Neural cell (in vitro differentiated cells): ENCODE measurements at regions not wholly inside any gene's neighbourhood (a gene's known extent, or its start where the extent isn't known, plus 50 kb on each side); places are given as distances from the start of the nearest gene placed in this dataset.

Experiments used
- CTCF ChIP-seq: fragments of 450-650 bp; IDR thresholded peaks from 2 replicates; pipeline ENCODE4 v1.5.1; 2014; ENCODE audit warnings: antibody characterized with exemption, mild to moderate bottlenecking, moderate library complexity; ENCODE audit not compliant: poor library complexity, severe bottlenecking
- EP300 ChIP-seq: fragments of 450-650 bp; conservative IDR thresholded peaks from 2 replicates; pipeline ENCODE4 v1.6.1; 2014; ENCODE audit warnings: antibody characterized with exemption, mild to moderate bottlenecking, moderate library complexity; ENCODE audit not compliant: poor library complexity, severe bottlenecking
- EZH2 ChIP-seq: fragments of 200-600, 300-800 bp; shearing (Covaris generic), sonication (generic); IDR thresholded peaks from 2 replicates; pipeline ENCODE4 v1.6.1; 2014; ENCODE audit warnings: antibody characterized with exemption, low read length, borderline replicate concordance, mild to moderate bottlenecking; ENCODE audit not compliant: insufficient read depth, poor library complexity, severe bottlenecking
- MXI1 ChIP-seq: fragments of 450-650 bp; conservative IDR thresholded peaks from 2 replicates; pipeline ENCODE4 v1.6.1; 2014; ENCODE audit warnings: antibody characterized with exemption, mild to moderate bottlenecking; ENCODE audit not compliant: poor library complexity, severe bottlenecking
- POLR2AphosphoS5 ChIP-seq: IDR thresholded peaks from 2 replicates; pipeline ENCODE4 v1.6.1; 2012
- RAD21 ChIP-seq: fragments of 450-650 bp; conservative IDR thresholded peaks from 2 replicates; pipeline ENCODE4 v1.6.1; 2014; ENCODE audit warnings: antibody characterized with exemption, mild to moderate bottlenecking, moderate library complexity
- REST ChIP-seq: IDR thresholded peaks from 2 replicates; pipeline ENCODE4 v1.6.1; 2012; ENCODE audit warnings: borderline replicate concordance
- SMC3 ChIP-seq: fragments of 450-650 bp; conservative IDR thresholded peaks from 2 replicates; pipeline ENCODE4 v1.6.1; 2014; ENCODE audit warnings: antibody characterized with exemption, mild to moderate bottlenecking, moderate library complexity; ENCODE audit not compliant: poor library complexity
- TAF1 ChIP-seq: IDR thresholded peaks from 2 replicates; pipeline ENCODE4 v1.6.1; 2012; ENCODE audit warnings: low read depth

GRCh38 chr13:87080100-87080779 lies 590.9 kb upstream of the SLITRK5 start:
- TF ChIP-seq CTCF (no peak), EZH2 (no peak), POLR2AphosphoS5 (no peak), RAD21 (no peak), MXI1 (no peak), EP300 (no peak), SMC3 (no peak), REST (no peak), TAF1 (no peak)
